GM19468 (cell line): ENCODE measurements at regions not wholly inside any gene's neighbourhood (a gene's known extent, or its start where the extent isn't known, plus 50 kb on each side); places are given as distances from the start of the nearest gene placed in this dataset.
"Not testable (repeated sequence)": the region's sequence is repeated elsewhere in the genome, so short reads cannot be mapped to it uniquely, and the experiment has no call there.

ENCODE experiments used
- ATAC-seq: cut with Tn5 transposase; IDR thresholded peaks from one replicate; pipeline ENCODE4 v1.9.1; 2021; ENCODE audit warnings: mild to moderate bottlenecking, moderate library complexity, moderate number of reproducible peaks; ENCODE audit not compliant: unreplicated experiment; ENCODE audit errors: extremely low read depth

GRCh38 chr3:159664006-159664405, 324.6 kb upstream of the IL12A start:
- no peak for ATAC-seq

- ATAC-seq = no peak
Measured at GRCh38 chr3:159664653-159665052, 324.0 kb upstream of the IL12A start.

GRCh38 chr3:159667261-159667660, 321.4 kb upstream of the IL12A start:
- ATAC-seq = no peak

- no peak for ATAC-seq
Measured at GRCh38 chr3:159668461-159668860, 320.2 kb upstream of the IL12A start.

GRCh38 chr3:159668990-159669476, 319.6 kb upstream of the IL12A start:
- ATAC-seq = no peak

GRCh38 chr3:159669766-159670165, 318.9 kb upstream of the IL12A start:
- ATAC-seq = no peak

- ATAC-seq = no peak
Measured at GRCh38 chr3:159672728-159673688, 315.6 kb upstream of the IL12A start.

GRCh38 chr3:159674583-159674982, 314.1 kb upstream of the IL12A start:
- ATAC-seq = no peak

GRCh38 chr3:159675285-159675684, 313.4 kb upstream of the IL12A start:
- no peak for ATAC-seq

- no peak for ATAC-seq
Measured at GRCh38 chr3:159679900-159680299, 308.7 kb upstream of the IL12A start.

GRCh38 chr3:159681717-159682116, 306.9 kb upstream of the IL12A start:
- ATAC-seq = not testable (repeated sequence)

- no peak for ATAC-seq
Measured at GRCh38 chr3:159685801-159686200, 302.8 kb upstream of the IL12A start.

- ATAC-seq = no peak
Measured at GRCh38 chr3:159693226-159693625, 295.4 kb upstream of the IL12A start.

GRCh38 chr3:159711560-159712333, 276.9 kb upstream of the IL12A start:
- ATAC-seq = no peak

- no peak for ATAC-seq
Measured at GRCh38 chr3:159721324-159721723, 267.3 kb upstream of the IL12A start.

GRCh38 chr3:159723295-159723694, 265.3 kb upstream of the IL12A start:
- ATAC-seq = no peak

GRCh38 chr3:159724627-159725026, 264.0 kb upstream of the IL12A start:
- no peak for ATAC-seq

GRCh38 chr3:159726231-159726964, 262.2 kb upstream of the IL12A start:
- no peak for ATAC-seq

- ATAC-seq = no peak
Measured at GRCh38 chr3:159727506-159727905, 261.1 kb upstream of the IL12A start.

GRCh38 chr3:159731254-159731653, 257.4 kb upstream of the IL12A start:
- no peak for ATAC-seq
